SK-N-SH treated with all-trans-retinoic acid at 6 μM for 48 hours (cell line): ENCODE measurements at regions not wholly inside any gene's neighbourhood (a gene's known extent, or its start where the extent isn't known, plus 50 kb on each side); places are given as distances from the start of the nearest gene placed in this dataset.

Experiments
- ATAC-seq: fragments of 200-7000 bp; cut with Tn5 transposase; 3 replicates; pipeline ENCODE4 v1.9.1; 2020; ENCODE audit warnings: mild to moderate bottlenecking, moderate library complexity
- ARNTL ChIP-seq: fragments of 450-650 bp; formaldehyde crosslinking; IDR thresholded peaks from 2 replicates; pipeline ENCODE4 v1.5.0; 2020; ENCODE audit warnings: low read depth, mild to moderate bottlenecking, moderate library complexity, borderline replicate concordance
- BACH2 ChIP-seq: fragments of 250-450 bp; sonication (Bioruptor Pico); IDR thresholded peaks from 2 replicates; pipeline ENCODE4 v1.9.0; 2021; ENCODE audit warnings: mild to moderate bottlenecking, borderline replicate concordance
- CSDC2 ChIP-seq: fragments of 250-450 bp; sonication (Bioruptor Pico); IDR thresholded peaks from 2 replicates; pipeline ENCODE4 v1.5.0; 2020; ENCODE audit warnings: mild to moderate bottlenecking, moderate library complexity
- CSRNP3 ChIP-seq: fragments of 250-450 bp; sonication (Bioruptor Pico); IDR thresholded peaks from 2 replicates; pipeline ENCODE4 v1.5.1; 2021; ENCODE audit warnings: mild to moderate bottlenecking, moderate library complexity
- GLIS3 ChIP-seq: fragments of 250-450 bp; sonication (Bioruptor Pico); IDR thresholded peaks from 2 replicates; pipeline ENCODE4 v1.5.0; 2020; ENCODE audit warnings: mild to moderate bottlenecking, moderate library complexity
- ISL1 ChIP-seq: fragments of 250-450 bp; sonication (Bioruptor Pico); IDR thresholded peaks from 2 replicates; pipeline ENCODE4 v2.1.2; 2022; ENCODE audit warnings: mild to moderate bottlenecking, moderate library complexity
- OSR1 ChIP-seq: fragments of 250-450 bp; sonication (Bioruptor Pico); IDR thresholded peaks from 2 replicates; pipeline ENCODE4 v1.8.0; 2022; ENCODE audit warnings: moderate library complexity, mild to moderate bottlenecking, inconsistent platforms
- PATZ1 ChIP-seq: fragments of 250-450 bp; sonication (Bioruptor Pico); IDR thresholded peaks from 2 replicates; pipeline ENCODE4 v1.8.0; 2020; ENCODE audit warnings: mild to moderate bottlenecking, moderate library complexity, borderline replicate concordance
- POU6F1 ChIP-seq: fragments of 250-450 bp; sonication (Bioruptor Pico); IDR thresholded peaks from 2 replicates; pipeline ENCODE4 v1.8.0; 2021; ENCODE audit warnings: low read depth, mild to moderate bottlenecking, moderate library complexity, borderline replicate concordance
- PPARA ChIP-seq: fragments of 250-450 bp; sonication (Bioruptor Pico); IDR thresholded peaks from 2 replicates; pipeline ENCODE4 v1.5.0; 2020; ENCODE audit warnings: mild to moderate bottlenecking, borderline replicate concordance
- RARB ChIP-seq: fragments of 250-450 bp; sonication (Bioruptor Pico); IDR thresholded peaks from 2 replicates; pipeline ENCODE4 v1.8.0; 2021; ENCODE audit warnings: mild to moderate bottlenecking, moderate library complexity
- SNAI2 ChIP-seq: fragments of 250-450 bp; sonication (Bioruptor Pico); IDR thresholded peaks from 2 replicates; pipeline ENCODE4 v1.5.0; 2020; ENCODE audit warnings: mild to moderate bottlenecking, moderate library complexity
- TCF4 ChIP-seq: fragments of 250-450 bp; sonication (Bioruptor Pico); IDR thresholded peaks from 2 replicates; pipeline ENCODE4 v1.8.0; 2021; ENCODE audit warnings: mild to moderate bottlenecking, moderate library complexity, borderline replicate concordance
- TOX ChIP-seq: fragments of 250-450 bp; sonication (Bioruptor Pico); IDR thresholded peaks from 2 replicates; pipeline ENCODE4 v1.8.0; 2021; ENCODE audit warnings: mild to moderate bottlenecking, moderate library complexity, borderline replicate concordance
- TSHZ2 ChIP-seq: fragments of 250-450 bp; sonication (Bioruptor Pico); IDR thresholded peaks from 2 replicates; pipeline ENCODE4 v1.5.0; 2020; ENCODE audit warnings: mild to moderate bottlenecking, moderate library complexity
- ZC3H10 ChIP-seq: fragments of 250-450 bp; sonication (Bioruptor Pico); IDR thresholded peaks from 2 replicates; pipeline ENCODE4 v1.5.1; 2021; ENCODE audit warnings: mild to moderate bottlenecking, moderate library complexity
- ZFP3 ChIP-seq: fragments of 250-450 bp; sonication (Bioruptor Pico); IDR thresholded peaks from 2 replicates; pipeline ENCODE4 v1.5.0; 2020; ENCODE audit warnings: mild to moderate bottlenecking, moderate library complexity
- ZNF565 ChIP-seq: fragments of 450-650 bp; formaldehyde crosslinking; conservative IDR thresholded peaks from 2 replicates; pipeline ENCODE4 v1.5.0; 2020; ENCODE audit warnings: low read depth, mild to moderate bottlenecking, moderate library complexity
- ZNF70 ChIP-seq: fragments of 450-650 bp; formaldehyde crosslinking; IDR thresholded peaks from 2 replicates; pipeline ENCODE4 v1.5.0; 2020; ENCODE audit warnings: mild to moderate bottlenecking, moderate library complexity
- ZNF8 ChIP-seq: fragments of 450-650 bp; formaldehyde crosslinking; IDR thresholded peaks from 2 replicates; pipeline ENCODE4 v1.5.0; 2020; ENCODE audit warnings: mild to moderate bottlenecking, moderate library complexity

GRCh38 chr11:110782616-110783015 lies 70.4 kb upstream of the ARHGAP20 start:
- no peak for ATAC-seq
- TF ChIP-seq GLIS3 (CRISPR knock-in tag) = no peak
- no peak for TF ChIP-seq PATZ1
- TF ChIP-seq BACH2 (CRISPR knock-in tag) = no peak
- no peak for TF ChIP-seq PPARA (CRISPR knock-in tag)
- TF ChIP-seq ISL1 (CRISPR knock-in tag) = no peak
- no peak for TF ChIP-seq OSR1
- TF ChIP-seq ZFP3 = no peak
- TF ChIP-seq TOX (CRISPR knock-in tag) = no peak
- TF ChIP-seq ZC3H10 (CRISPR knock-in tag) = no peak
- TF ChIP-seq ZNF70 = no peak
- no peak for TF ChIP-seq TCF4 (CRISPR knock-in tag)
- no peak for TF ChIP-seq TSHZ2
- TF ChIP-seq CSRNP3 = no peak
- no peak for TF ChIP-seq CSDC2
- no peak for TF ChIP-seq ZNF565 (CRISPR knock-in tag)
- no peak for TF ChIP-seq SNAI2

- TF ChIP-seq SNAI2 = no peak
- TF ChIP-seq TOX (CRISPR knock-in tag) = no peak
- no peak for TF ChIP-seq OSR1
These were observed 66.9 kb upstream of the ARHGAP20 start for GRCh38 chr11:110779108-110779507.

GRCh38 chr11:110778343-110778742 lies 66.1 kb upstream of the ARHGAP20 start:
- ATAC-seq = no peak
- no peak for TF ChIP-seq RARB (CRISPR knock-in tag)
- TF ChIP-seq ARNTL (CRISPR knock-in tag) = no peak
- TF ChIP-seq TOX (CRISPR knock-in tag) = no peak
- TF ChIP-seq CSDC2 = no peak
- no peak for TF ChIP-seq ZNF565 (CRISPR knock-in tag)
- no peak for TF ChIP-seq SNAI2
- TF ChIP-seq ZNF8 (CRISPR knock-in tag) = no peak
- no peak for TF ChIP-seq GLIS3 (CRISPR knock-in tag)
- no peak for TF ChIP-seq PPARA (CRISPR knock-in tag)
- TF ChIP-seq TSHZ2 = no peak
- TF ChIP-seq POU6F1 (CRISPR knock-in tag) = no peak
- TF ChIP-seq TCF4 (CRISPR knock-in tag) = no peak
- no peak for TF ChIP-seq PATZ1
- TF ChIP-seq BACH2 (CRISPR knock-in tag) = no peak
- TF ChIP-seq ZNF70 = no peak
- TF ChIP-seq ZFP3 = no peak
- no peak for TF ChIP-seq ISL1 (CRISPR knock-in tag)
- TF ChIP-seq ZC3H10 (CRISPR knock-in tag) = no peak
- TF ChIP-seq OSR1 = no peak
- no peak for TF ChIP-seq CSRNP3

More at GRCh38 chr11:110779108-110779507, 66.9 kb upstream of the ARHGAP20 start:
- ATAC-seq = no peak
